ENCODE measurements at regions not wholly inside any gene's neighbourhood (a gene's known extent, or its start where the extent isn't known, plus 50 kb on each side); places are given as distances from the start of the nearest gene placed in this dataset.

GRCh38 chr10:43906490-43906889, 257.8 kb upstream of the ZNF32 start:
- TF ChIP-seq, protein P1, sequence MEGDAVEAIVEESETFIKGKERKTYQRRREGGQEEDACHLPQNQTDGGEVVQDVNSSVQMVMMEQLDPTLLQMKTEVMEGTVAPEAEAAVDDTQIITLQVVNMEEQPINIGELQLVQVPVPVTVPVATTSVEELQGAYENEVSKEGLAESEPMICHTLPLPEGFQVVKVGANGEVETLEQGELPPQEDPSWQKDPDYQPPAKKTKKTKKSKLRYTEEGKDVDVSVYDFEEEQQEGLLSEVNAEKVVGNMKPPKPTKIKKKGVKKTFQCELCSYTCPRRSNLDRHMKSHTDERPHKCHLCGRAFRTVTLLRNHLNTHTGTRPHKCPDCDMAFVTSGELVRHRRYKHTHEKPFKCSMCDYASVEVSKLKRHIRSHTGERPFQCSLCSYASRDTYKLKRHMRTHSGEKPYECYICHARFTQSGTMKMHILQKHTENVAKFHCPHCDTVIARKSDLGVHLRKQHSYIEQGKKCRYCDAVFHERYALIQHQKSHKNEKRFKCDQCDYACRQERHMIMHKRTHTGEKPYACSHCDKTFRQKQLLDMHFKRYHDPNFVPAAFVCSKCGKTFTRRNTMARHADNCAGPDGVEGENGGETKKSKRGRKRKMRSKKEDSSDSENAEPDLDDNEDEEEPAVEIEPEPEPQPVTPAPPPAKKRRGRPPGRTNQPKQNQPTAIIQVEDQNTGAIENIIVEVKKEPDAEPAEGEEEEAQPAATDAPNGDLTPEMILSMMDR (conservative IDR thresholded peaks at IDR 0.05), result no peak
- no peak for TF ChIP-seq ZFX (IDR thresholded peaks at IDR 0.05)
- H3K27ac ChIP-seq, result no peak overlapping the region

- no peak overlapping the region for H3K27ac ChIP-seq
- no peak for TF ChIP-seq ZFX (IDR thresholded peaks at IDR 0.05)
- TF ChIP-seq, protein P1 (conservative IDR thresholded peaks at IDR 0.05), result no peak
These were observed 257.0 kb upstream of the ZNF32 start for GRCh38 chr10:43905512-43906236.

GRCh38 chr10:43904844-43905243, 256.2 kb upstream of the ZNF32 start:
- TF ChIP-seq ZFX (IDR thresholded peaks at IDR 0.05), result no peak
- TF ChIP-seq, protein P1 (conservative IDR thresholded peaks at IDR 0.05), result no peak

DNA sequence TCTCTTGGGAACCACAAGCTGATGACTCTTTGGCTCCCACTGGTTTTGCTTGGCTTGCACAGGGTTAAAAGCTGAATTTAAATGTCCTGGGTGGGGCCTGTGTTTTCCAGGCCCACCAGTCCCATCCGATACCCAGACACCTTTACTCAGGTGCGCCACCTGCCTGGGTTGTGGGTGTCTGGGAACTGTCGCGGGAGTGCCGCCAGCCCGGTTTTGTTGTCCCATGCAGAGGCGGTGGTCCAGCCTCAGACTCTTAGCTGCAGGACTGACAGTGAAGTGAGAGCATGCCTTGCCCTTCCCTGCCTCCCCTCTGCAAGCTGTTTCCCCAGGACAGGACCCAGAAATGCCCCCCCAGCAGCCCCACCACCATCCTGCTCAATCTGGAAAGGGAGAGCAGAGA, 255.6 kb upstream of the ZNF32 start:
- H3K27ac ChIP-seq, result no peak overlapping the region

More at GRCh38 chr10:43904844-43905243, 256.2 kb upstream of the ZNF32 start:
- no peak overlapping the region for H3K27ac ChIP-seq

GRCh38 chr10:43903451-43903850, 254.8 kb upstream of the ZNF32 start:
- TF ChIP-seq, protein P1 (conservative IDR thresholded peaks at IDR 0.05), result no peak
- TF ChIP-seq ZFX (IDR thresholded peaks at IDR 0.05), result no peak
- no peak overlapping the region for H3K27ac ChIP-seq

More for the DNA sequence above, 255.6 kb upstream of the ZNF32 start:
- TF ChIP-seq ZFX (IDR thresholded peaks at IDR 0.05), result no peak
- TF ChIP-seq, protein P1 (conservative IDR thresholded peaks at IDR 0.05), result no peak

DNA sequence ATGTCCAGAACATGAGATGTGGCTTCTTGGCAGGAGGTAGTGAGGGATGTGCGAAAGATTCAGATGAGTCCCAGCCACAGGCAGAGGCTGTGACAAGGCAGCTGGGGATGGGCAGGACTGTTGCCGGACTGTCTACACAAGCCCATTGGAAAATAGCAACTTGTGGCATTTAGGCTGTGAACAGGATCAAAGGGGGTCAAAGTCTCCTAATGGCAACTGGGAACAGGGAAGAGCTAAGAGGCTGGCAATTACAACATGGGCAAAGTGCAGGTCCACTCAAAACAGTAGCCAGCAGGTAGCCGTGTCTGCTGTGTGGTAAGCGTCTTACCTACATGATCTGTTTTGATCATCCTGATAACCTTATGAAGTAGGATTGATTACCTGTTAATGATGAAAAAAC, 254.2 kb upstream of the ZNF32 start:
- TF ChIP-seq, protein P1 (conservative IDR thresholded peaks at IDR 0.05), result no peak
- no peak for TF ChIP-seq ZFX (IDR thresholded peaks at IDR 0.05)

DNA sequence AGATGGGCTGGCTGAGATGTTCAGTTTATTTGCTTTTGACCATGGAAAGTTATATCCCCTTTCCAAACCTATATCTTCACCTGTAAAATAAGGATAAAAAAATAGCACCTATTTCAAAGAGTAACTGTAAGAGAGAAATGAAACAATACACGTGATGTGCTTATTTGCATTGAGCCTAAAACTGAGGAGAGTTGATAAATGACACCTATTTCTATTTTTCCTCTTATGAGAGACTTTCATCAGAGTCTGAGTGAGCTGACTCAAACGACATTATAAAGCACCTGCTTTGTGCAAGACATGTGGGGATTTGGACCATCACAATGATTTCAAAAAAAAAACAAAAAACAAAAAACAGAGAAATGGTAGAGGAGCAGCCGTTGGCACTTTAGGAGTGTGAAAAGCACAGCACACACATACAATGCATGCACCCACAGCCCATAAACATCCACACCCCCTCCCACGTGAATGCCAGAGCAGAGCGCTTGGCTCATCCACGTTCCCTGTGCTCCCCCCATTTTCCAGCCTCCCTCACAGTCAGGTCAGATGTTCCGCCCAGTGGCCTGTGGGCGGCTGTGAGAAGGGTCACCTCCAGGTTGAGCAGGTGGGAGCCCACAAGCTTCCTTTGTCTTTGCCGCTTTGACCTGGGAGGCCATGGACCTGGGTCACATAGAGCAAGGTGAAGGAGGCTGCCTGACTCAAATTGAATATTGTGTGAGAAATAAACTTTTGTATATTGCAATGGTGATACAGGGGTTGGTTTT, 253.2 kb upstream of the ZNF32 start:
- no peak for TF ChIP-seq ZFX (IDR thresholded peaks at IDR 0.05)
- TF ChIP-seq, protein P1 (conservative IDR thresholded peaks at IDR 0.05), result no peak
- H3K27ac ChIP-seq, result no peak overlapping the region

More for the DNA sequence above, 254.2 kb upstream of the ZNF32 start:
- H3K27ac ChIP-seq, result no peak overlapping the region
